ENCODE measurements at regions not wholly inside any gene's neighbourhood (a gene's known extent, or its start where the extent isn't known, plus 50 kb on each side); places are given as distances from the start of the nearest gene placed in this dataset.

GRCh38 chr1:56073614-56074006 is 505.8 kb downstream of the PLPP3 start:
- no peak for DNase-seq (ENCODE audit: low read depth)

- no peak for DNase-seq (ENCODE audit: low read depth)
Observed at GRCh38 chr1:56073206-56073605, 506.2 kb downstream of the PLPP3 start.

- DNase-seq (ENCODE audit: low read depth), result no peak
Observed at GRCh38 chr1:56072310-56072709, 507.1 kb downstream of the PLPP3 start.

- no peak for DNase-seq (ENCODE audit: low read depth)
Observed at GRCh38 chr1:56071351-56071750, 508.0 kb downstream of the PLPP3 start.

- DNase-seq (ENCODE audit: low read depth), result no peak
Observed at GRCh38 chr1:56070601-56071000, 508.8 kb downstream of the PLPP3 start.

GRCh38 chr1:56069824-56070223 is 509.5 kb downstream of the PLPP3 start:
- DNase-seq (ENCODE audit: low read depth), result no peak

GRCh38 chr1:56068908-56069307 is 510.5 kb downstream of the PLPP3 start:
- no peak for DNase-seq (ENCODE audit: low read depth)

- no peak for DNase-seq (ENCODE audit: low read depth)
Observed at GRCh38 chr1:56068210-56068609, 511.2 kb downstream of the PLPP3 start.

- no peak for DNase-seq (ENCODE audit: low read depth)
Observed at GRCh38 chr1:56065729-56066128, 513.6 kb downstream of the PLPP3 start.

- no peak for DNase-seq (ENCODE audit: low read depth)
Observed at GRCh38 chr1:56064705-56065104, 514.7 kb downstream of the PLPP3 start.

- DNase-seq (ENCODE audit: low read depth), result no peak
Observed at GRCh38 chr1:56063461-56063860, 515.9 kb downstream of the PLPP3 start.

- no peak for DNase-seq (ENCODE audit: low read depth)
Observed at GRCh38 chr1:56062625-56063024, 516.7 kb downstream of the PLPP3 start.

- DNase-seq (ENCODE audit: low read depth), result no peak
Observed at GRCh38 chr1:56061824-56062223, 517.5 kb downstream of the PLPP3 start.

GRCh38 chr1:56060906-56061305 is 518.5 kb downstream of the PLPP3 start:
- DNase-seq (ENCODE audit: low read depth), result no peak

GRCh38 chr1:56057466-56058405 is 521.6 kb downstream of the PLPP3 start:
- no peak for DNase-seq (ENCODE audit: low read depth)

GRCh38 chr1:56056438-56057287 is 522.7 kb downstream of the PLPP3 start:
- DNase-seq (ENCODE audit: low read depth), result no peak

GRCh38 chr1:56054959-56055358 is 524.4 kb downstream of the PLPP3 start:
- DNase-seq (ENCODE audit: low read depth), result no peak

GRCh38 chr1:56052041-56052440 is 527.3 kb downstream of the PLPP3 start:
- no peak for DNase-seq (ENCODE audit: low read depth)

- DNase-seq (ENCODE audit: low read depth), result no peak
Observed at GRCh38 chr1:56050911-56051310, 528.5 kb downstream of the PLPP3 start.

- DNase-seq (ENCODE audit: low read depth), result no peak
Observed at GRCh38 chr1:56045477-56045876, 533.9 kb downstream of the PLPP3 start.

- DNase-seq (ENCODE audit: low read depth), result no peak
Observed at GRCh38 chr1:56045062-56045461, 534.3 kb downstream of the PLPP3 start.

GRCh38 chr1:56036479-56036878 is 542.9 kb downstream of the PLPP3 start:
- peak; percentile 4 for DNase-seq (ENCODE audit: low read depth)
